ENCODE measurements at regions not wholly inside any gene's neighbourhood (a gene's known extent, or its start where the extent isn't known, plus 50 kb on each side); places are given as distances from the start of the nearest gene placed in this dataset.
"Not testable (repeated sequence)": the region's sequence is repeated elsewhere in the genome, so short reads cannot be mapped to it uniquely, and the experiment has no call there.

DNA sequence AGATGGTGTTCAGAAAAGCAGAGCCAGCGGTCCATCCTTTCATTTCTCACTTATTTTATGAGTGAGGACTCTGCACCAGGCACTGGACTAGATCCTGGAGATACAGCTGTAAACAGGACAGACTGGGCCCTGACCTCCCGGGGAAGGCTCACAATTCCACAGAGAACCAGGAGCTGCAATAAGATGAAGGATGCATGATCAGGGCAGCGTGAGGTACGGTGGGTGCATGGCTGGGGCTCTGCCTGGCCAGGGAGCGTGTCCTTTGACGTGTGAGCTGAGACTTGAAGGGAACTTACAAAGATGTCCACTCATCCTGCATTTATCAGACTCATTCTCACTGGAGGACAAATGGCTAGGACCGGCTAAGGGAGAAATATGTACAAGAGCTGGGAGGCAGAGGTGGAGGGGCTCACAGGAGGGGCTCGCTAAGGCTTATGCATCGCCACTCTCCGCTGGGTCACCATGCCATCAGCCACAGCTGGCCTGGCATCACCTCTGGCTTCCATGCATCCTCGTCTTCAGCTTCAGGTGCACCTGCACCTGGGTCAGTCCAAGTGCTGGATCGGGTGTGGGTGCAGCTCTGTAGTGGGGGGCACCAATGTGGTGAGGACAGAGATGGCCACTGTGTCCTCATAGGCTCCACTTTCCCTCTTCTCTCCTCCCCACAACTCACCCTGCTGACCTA lies 213.9 kb downstream of the TOMM20 start:
- no peak for DNase-seq

DNA sequence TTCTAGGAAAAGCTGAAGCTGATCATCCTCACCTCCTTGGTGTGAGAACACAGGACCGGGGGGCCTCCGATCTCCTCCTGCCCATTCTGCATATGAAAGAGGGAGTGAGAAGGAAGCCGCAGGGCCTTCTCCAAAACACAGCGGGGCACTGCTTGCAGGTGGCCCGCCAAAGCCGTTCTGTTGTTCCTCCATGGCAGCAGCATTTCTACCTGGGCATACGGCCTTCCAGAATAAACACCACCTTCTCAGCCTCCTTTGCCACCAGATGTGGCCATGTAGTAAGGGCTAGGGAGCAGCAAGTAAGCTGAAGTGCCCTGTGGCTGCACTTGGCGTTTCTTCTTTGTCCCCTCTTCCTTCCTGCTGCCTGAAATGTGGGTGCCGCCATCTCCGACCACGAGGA lies 214.9 kb downstream of the TOMM20 start:
- DNase-seq, result no peak

DNA sequence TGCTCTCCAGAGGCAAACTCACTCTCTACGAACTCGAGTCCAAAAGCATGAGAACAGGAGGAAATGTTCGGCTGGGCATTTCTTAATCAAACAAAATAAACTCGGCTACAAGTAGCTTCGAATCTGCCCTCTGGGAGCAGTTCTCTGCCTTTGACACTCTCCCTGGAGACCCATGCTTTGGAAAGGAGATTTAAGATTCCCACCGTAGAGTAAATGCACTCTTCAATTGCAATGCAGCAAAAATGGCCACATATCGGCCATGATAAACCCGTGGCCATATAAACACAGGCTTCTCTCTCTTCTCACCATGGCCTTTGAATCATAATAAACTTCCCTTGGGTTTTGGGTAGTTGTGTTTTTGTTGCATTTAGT lies 215.4 kb downstream of the TOMM20 start:
- no peak for DNase-seq

DNA sequence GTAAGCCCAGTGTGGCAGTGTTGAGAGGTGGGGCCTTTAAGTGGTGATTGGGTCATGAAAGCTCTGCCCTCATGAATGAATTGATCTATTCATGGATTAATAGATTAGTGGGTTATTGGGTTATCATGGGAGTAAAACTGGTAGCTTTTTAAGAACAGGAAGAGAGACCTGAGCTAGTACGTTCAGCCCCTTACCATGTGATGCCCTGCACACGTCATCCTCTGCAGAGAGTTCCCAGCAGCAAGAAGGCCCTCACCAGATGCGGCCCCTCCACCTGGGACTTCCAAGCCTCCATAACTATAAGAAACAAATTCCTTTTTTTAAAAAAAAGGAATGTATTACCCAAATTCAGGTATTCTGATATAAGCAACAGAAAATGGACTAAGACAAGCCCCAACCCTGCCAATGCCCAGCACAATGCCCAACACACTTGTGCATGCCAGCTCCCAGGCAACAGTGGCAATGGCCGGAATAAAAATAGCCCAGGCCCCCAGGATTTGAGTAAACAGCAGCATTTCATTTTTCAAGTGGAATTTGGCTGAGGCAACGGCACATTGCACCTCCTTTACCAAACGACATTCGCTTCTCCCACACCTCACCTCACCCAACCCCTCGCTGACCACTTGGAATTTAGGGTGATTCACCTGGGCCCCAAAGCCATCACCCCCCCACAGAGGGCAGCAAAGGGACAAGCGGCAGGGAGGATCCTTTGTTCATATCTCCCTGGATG lies 215.9 kb downstream of the TOMM20 start:
- DNase-seq, result no peak

DNA sequence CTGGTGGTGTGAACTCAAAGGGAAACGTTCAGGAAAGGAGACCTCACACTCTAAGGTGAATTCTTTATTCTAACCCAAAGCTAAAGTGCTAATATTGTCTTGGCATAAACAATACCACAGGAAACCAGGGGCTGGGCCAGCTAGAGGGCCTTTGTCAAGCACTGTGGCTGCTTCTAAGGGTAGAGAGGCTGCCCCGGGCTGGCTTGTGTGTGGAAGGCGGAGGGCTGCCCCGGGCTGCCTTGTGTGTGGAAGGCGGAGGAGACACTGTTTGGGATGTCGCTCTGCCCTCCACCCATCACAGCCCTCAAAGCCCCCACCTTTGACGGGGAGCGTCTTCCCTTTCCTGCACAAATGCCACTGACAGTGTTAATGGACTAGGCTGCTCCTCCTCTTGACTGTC lies 216.8 kb downstream of the TOMM20 start:
- peak; percentile 21 for DNase-seq

DNA sequence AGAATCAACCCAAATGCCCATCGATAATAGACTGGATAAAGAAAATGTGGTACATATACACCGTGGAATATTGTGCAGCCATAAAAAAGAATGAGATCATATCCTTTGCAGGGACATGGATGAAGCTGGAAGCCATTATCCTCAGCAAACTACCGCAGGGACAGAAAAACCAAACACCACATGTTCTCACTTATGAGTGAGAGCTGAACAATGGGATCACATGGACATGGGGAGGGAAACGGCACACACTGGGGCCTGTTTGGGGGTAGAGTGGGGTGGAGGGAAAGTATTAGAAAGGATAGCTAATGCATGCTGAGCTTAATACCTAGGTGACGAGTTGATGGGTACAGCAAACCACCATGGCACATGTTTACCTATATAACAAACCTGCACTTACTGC lies 217.5 kb downstream of the TOMM20 start:
- not testable (repeated sequence) for DNase-seq

DNA sequence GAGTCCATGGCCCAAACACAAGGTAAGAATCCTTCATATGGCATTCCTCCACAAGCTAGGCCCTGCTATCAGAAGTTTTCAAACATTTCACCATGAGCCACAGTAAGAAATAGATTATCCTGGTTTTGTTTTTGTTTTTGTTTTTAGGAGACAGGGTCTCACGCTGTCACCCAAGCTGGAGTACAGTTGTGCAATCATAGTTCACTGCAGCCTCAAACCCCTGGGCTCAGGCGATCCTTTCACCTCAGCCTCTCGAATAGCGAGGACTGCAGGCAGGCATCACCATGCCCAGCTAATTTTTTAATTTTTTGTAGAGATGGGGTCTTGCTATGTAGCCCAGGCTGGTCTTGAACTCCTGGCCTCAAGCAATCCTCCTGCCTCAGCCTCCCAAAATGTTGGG lies 218.8 kb downstream of the TOMM20 start:
- DNase-seq, result no peak

DNA sequence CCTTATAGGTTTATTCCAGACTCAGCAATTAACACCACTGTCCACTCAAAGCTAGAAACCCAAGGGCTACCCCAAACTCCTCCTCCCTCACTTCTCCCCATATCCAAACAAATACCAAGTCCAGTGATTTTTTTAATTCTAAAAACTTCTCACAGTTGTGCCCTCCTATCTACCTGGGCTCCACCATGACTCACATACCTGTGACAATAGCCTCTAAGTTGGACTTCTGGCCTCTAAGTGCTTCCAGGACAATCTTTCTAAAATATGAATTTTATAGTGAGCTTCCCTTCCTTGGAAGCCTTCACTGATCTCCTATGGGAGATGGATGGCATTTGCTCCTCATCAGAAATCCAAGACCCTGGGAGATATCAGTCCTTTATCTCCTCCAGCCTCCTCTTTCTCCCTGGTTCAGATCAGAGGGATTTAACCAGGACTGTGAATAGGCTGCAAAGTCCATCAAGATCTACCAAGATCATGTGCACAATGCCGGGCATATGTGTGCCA lies 219.3 kb downstream of the TOMM20 start:
- no peak for DNase-seq

DNA sequence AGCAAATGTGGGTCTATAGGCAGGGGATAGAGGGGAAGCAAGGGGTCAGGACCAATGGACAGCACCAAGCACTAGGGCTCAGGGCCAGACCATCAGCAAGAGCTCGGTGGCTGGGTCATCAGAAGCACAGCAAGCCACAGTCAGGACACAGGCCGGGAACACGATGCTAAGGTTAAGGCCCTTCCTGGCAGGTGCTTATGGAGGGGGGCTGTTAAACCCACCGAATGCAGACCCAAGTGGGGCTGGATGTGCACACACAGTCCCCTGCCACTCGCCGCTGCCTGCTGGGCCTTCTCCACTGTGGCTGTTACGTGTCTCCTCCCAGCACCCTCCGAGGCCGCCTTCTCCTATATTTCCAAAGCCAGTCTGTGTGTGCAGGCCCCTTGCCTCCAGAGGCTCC lies 220.1 kb downstream of the TOMM20 start:
- DNase-seq, result no peak

DNA sequence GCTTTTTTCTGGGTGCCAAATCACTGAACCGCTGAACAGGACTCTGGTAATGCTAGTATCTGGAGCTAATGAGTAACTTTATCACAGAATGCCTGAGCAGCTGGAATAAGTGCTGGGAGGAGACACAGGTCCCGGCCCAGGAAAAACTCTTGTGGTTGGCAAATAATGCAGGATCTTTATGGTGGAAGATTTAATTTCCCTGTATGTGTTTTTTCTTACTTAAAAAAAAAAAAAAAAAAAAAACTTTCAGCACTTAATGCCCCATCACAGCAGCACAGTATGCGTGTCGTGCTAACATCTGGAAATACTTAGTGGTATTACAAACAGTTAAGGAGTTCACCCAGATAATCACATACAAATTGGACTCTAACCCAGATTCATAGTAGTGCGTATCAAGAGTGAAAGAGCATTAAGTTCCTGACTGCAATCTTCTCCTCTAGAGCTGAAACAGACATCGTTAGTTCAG lies 220.7 kb downstream of the TOMM20 start:
- no peak for DNase-seq

DNA sequence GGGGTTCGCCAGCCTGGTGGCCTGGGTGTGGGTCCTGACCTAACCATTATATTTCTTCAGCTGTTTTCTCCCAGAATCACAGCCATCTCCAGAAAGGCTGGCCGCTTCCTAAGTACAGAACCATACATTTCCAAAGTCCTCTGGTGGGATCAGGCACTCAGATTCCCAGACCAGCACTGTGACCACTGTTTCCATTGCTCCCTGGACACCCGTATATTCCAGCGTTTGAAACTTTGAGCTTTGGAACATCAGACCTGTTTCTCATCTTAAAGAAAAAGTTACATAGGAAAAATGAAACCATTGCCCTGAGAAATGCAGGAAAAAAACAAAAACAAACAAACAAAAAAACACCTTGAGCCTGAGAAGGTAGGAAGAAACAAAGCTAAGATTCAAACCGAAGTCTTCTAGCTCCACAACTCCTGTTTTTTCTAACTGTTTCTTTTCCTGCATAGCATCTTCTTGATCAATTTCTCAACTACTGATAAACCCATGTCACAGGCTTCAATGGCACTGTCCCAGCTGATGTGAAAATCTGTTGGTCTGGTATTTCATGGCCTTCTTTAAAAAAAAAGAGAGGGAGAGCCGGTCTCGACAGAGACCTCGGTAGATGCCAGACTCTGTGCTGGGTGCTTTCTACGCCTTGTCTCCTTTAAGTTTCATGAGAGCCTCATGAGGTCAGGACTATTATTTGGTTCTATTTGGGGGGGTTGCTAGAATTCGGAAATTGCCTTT lies 221.3 kb downstream of the TOMM20 start:
- no peak for DNase-seq

DNA sequence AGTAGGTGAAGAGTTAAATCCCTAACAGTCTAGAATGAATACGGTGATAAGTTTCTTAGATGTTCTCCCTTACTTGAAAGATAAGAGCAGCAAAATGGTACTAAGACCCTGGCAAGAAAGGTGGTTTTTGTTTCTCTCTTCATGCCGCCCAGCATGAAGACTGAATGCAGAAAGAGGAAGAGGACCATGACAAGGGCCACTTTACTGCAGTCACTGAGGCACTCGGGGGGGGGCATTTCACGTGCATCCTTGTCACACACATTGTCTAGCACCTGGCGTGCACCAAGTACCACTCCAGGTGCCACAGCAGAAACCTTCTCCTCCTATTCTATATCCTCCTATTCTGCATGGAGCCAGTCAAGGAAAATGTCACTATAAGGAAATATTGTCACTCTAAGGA lies 222.0 kb downstream of the TOMM20 start:
- no peak for DNase-seq

DNA sequence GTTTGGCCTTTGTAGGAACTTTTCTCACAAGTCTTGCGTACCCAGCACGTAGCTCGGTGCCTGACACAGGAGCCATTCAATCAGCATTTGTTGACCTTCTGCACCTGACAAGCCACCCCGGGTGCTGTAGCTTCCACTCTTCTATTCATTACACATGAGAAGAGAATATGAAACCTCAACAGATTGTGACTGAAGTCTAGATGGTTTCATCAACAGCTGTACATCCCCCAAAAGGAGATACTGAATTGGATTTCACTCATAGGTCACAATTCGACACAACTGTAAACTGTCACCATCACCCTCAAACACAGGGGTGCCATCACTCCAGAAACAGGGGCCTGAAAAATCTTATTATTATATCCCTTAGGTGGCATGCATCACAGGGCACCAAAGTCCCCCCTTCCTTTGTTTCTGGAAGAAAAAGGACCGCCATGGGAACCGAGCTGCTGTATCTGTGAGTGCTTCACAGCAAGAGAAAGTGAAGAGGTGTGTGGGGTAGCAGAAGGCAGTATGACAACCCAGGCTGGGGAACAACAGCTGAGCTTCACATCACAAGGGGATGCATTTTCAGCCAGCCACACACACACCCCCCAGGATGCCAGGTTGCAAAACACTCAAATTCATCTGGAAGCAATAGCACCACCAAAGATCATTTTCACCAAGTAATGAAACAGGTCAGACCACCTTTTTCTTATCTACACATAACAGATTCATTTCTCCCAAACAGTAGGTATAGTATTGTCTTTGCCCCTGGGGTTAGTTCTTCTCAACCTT lies 225.7 kb downstream of the TOMM20 start:
- no peak for DNase-seq

DNA sequence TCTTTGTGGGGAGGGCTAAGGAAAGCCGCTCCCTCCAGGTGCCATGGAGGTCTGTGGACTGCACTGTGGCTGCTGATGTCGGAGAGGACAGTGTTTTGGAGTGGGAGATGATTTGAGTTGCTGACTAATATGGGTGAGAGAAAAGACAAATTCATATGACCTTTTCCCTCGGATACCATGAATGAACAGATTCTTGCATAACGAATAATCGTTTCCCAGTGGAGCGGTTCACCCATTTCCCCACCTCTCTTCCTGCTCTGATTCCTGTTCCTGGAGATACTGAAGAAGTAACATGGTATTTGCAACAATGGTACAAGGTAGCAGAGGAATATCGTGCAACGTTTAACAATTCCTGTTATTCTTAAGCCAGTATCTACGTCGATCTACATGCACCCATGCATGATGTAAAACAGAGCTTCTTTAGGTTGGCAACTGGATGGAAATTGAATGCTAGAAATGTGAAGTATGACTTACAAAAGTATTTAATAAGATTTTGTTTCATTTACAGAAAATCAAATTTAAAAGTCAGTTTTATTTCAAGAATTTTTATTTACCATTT lies 227.1 kb downstream of the TOMM20 start:
- DNase-seq, result no peak

DNA sequence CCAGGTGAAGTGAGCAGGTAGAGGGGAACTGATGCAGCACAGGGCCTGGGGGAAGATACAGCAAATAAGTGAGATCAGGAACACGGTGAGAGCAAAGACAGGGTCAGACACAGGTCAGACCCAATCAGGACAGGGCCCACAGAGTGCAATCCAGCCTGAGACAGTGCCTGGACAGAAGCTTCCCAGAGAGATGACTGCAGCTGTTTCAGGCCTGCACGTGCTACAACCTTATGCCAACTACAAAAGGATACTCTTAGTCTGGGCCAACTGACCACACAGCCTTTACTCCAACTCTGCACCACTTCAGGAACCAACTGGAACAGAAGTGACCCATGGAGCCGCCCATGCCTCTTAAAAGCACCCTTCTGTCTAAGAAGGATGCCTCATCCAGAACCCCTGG lies 228.0 kb downstream of the TOMM20 start:
- DNase-seq, result no peak

DNA sequence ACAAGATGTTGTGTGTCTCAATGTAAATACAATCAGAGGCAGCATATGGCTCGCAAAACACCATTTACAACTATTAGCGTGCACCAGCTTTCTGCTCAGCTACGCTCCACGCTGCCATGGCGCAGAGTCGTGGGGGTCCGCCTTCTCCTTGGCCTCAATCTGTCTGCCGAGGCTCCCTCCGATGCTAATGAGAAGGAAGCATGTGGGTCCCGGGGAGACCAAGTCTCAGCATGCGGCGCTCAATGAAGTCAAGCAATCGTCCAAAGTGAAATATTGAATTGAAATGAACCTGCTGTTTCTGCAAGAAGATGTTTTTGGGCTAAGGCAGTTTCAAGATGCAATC lies 228.9 kb downstream of the TOMM20 start:
- no peak for DNase-seq

DNA sequence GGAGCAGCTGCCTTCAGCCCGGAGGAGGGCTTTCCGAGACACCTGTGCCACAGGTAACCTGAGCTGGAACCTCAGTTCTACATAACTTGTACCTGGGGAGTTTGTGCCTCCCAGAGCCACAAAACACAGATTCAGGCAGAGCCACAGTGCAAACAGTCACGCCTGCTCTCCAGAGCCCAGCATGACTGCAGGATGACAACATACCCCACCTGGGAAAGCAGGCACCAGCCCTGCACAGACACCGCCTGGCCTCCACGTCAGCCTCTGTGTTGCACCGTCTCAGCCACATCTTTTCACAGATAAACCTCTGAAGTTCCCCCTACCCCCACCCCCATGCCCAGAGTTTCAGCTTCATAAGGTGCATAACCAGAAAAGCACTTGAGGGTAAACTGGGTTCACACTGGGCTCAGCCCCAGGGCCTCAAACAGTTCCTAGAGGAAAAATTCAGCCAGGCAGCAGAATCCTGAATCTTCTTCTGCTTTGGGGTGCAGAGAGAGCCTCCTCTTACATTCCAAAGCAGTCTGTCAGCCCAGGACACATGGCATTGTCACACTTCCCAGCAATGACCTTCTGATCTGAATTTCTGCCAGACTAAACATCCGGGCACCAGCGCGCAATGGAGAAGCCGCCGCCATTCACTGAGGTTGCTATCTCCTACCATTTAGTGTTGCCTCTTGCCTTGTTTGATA lies 229.5 kb downstream of the TOMM20 start:
- peak; percentile 80 for DNase-seq

DNA sequence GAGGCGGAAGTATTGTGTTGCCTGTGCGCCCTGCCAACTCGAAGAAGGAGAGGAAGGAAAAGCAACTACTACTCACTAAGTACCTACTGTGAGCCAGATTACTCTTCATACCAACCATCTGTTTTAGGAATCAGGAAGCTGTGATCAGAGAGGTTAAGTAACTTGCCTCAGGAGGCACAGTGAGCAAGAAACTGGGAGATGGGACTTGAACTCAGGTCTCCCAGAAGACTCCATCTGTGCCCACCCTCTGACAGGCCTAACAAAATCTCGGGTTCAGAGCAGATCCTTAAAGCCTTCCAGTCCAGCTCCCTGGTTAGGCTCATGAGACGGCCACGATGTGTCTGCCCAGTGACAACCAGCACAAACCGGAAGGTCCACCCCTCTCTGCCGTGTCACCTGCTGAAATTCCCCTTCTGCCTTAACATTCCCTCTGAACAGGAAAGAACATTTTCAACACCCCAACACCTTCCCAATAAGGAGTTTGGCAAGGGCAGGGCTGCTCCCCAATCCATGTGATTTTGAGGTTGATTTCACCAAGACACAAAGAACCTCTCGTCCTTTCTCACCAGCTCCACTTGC lies 230.1 kb downstream of the TOMM20 start:
- DNase-seq, result no peak

DNA sequence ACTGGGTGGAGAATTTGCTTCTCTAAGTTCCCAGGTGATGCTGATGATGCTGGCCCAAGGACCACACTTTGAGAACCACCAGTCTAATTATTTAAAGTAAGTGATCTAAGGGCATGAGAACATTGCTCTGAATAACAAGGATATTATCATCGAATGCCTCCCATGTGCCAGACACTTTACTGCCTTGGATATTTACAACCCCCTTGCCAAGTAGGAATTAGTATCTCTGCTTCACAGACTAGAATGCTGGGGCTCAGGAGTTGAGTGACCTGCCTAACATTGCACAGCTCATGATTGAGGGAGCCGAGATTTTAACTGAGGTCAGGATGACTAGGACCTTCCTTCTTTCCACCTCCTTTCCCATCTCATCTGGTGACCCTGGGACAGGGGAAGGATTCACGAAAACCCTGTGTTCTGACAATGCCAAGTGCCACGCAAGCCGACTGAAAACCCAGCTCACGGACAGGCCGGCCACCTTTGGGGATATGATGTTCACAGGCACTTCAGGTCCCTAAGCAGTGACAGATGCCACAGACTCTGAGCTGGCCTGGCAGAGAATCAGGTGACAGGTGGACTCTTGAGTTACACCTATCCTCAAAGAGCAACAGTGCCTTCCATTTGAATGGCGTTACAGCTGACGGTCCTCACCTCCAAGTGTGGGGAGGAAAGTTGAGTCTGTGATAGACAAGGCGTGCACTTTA lies 230.7 kb downstream of the TOMM20 start:
- DNase-seq, result no peak

DNA sequence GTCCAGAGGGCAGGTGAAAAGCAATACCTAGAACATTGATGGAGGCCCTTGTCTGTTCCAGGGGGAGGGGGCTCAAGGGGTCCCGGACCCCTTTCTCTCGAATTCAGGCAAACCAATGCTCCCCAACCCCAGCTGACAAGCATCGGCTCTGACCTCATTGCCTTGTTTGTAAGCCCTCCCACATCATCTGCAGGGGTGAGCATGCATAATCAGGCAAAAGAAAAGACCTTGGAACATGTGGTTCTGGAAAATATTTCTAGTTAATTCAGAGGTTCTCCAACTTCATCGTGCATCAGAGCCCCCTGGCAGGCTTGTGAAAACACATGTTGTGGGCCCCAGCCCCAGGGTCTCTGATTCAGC lies 231.3 kb downstream of the TOMM20 start:
- no peak for DNase-seq

Measured in NK-92 treated with Interleukin-12 subunit alpha and Interleukin-12 subunit beta, amount 100 ng/mL, for 24 hours (cell line).